CD4-positive, alpha-beta T cell treated with Interleukin-2 at 100 ng/mL for 4 hours (primary cell): ENCODE measurements at regions not wholly inside any gene's neighbourhood (a gene's known extent, or its start where the extent isn't known, plus 50 kb on each side); places are given as distances from the start of the nearest gene placed in this dataset.

Experiments
- DNase-seq: peaks from one replicate; pipeline ENCODE4 v3.0.0-alpha.2; 2020; ENCODE audit warnings: low spot score

- no peak for DNase-seq
Measured at GRCh38 chr7:28361551-28361950, 50.8 kb upstream of the CREB5 start.

GRCh38 chr7:28362182-28362581, 50.1 kb upstream of the CREB5 start:
- no peak for DNase-seq
